Psoas muscle (tissue), 7 donors: ENCODE measurements at regions not wholly inside any gene's neighbourhood (a gene's known extent, or its start where the extent isn't known, plus 50 kb on each side); places are given as distances from the start of the nearest gene placed in this dataset.

Experiments
- ATAC-seq, 4 donors: fragments of 200-7000 bp; cut with Tn5 transposase; one replicate each; pipeline ENCODE4 v1.9.1; 2020; ENCODE audit warnings: moderate library complexity in 3 of 4, mild to moderate bottlenecking in 2 of 4
- DNase-seq, 2 donors: peaks; one replicate each; pipeline ENCODE4 v3.0.0-alpha.2; 2020
- H3K27ac ChIP-seq: fragments of 200-600 bp; one replicate; pipeline ENCODE4 v1.8.0; 2022
- H3K27me3 ChIP-seq, 3 donors: fragments of 200-600 bp in 1 of 3; one replicate each; pipeline versions ENCODE4 v1.6.1 to v1.8.0; 2013 to 2022; ENCODE audit warnings: low read length in 2 of 3, mild to moderate bottlenecking in 2 of 3, moderate library complexity in 1 of 3; ENCODE audit not compliant: insufficient read depth in 3 of 3
- H3K36me3 ChIP-seq, 2 donors: fragments of 200-600 bp in 1 of 2; one replicate each; pipeline versions ENCODE4 v1.6.1 to v1.8.0; 2013 to 2022; ENCODE audit warnings: low read depth in 1 of 2, mild to moderate bottlenecking in 1 of 2, moderate library complexity in 1 of 2; ENCODE audit not compliant: insufficient read depth in 1 of 2
- H3K4me1 ChIP-seq: fragments of 200-600 bp; one replicate; pipeline ENCODE4 v1.8.0; 2022
- H3K4me3 ChIP-seq: fragments of 200-600 bp; one replicate; pipeline ENCODE4 v1.8.0; 2022; ENCODE audit warnings: mild to moderate bottlenecking
- H3K9me3 ChIP-seq: fragments of 200-600 bp; one replicate; pipeline ENCODE4 v1.8.0; 2022
- CTCF ChIP-seq: fragments of 200-600 bp; IDR thresholded peaks from one replicate; pipeline ENCODE4 v1.8.0; 2022; ENCODE audit warnings: antibody characterized with exemption
- WGBS, 3 donors: extraction: QIAGEN DNeasy Blood & Tissue Kit; methylation state at CpG; one replicate each; pipeline versions ENCODE4 v1.1.6 to v1.1.7; 2013; 5-methylcytosine and 5-hydroxymethylcytosine counted together
- intact Hi-C, 2 donors: fragments of 100-400 bp; cut with DNase I; formaldehyde crosslinking; loops; one replicate each; pipeline versions ENCODE4 v1.11.0 to v1.14.2; 2022
- donor health status: healthy with polysubstance abuse.
- donor health status: DM: no; HTN: no; CAD: no; lungs with moderate emphysema.
- donor health status: Bipolar disorder and iron deficiency.
- donor health status: healthy.
- donor health status: DM: yes; HTN: yes; CAD: no.
- donor health status: DM: no; HTN: no; CAD: no.
- donor health status: DM: yes; HTN: yes; CAD: no.

DNA sequence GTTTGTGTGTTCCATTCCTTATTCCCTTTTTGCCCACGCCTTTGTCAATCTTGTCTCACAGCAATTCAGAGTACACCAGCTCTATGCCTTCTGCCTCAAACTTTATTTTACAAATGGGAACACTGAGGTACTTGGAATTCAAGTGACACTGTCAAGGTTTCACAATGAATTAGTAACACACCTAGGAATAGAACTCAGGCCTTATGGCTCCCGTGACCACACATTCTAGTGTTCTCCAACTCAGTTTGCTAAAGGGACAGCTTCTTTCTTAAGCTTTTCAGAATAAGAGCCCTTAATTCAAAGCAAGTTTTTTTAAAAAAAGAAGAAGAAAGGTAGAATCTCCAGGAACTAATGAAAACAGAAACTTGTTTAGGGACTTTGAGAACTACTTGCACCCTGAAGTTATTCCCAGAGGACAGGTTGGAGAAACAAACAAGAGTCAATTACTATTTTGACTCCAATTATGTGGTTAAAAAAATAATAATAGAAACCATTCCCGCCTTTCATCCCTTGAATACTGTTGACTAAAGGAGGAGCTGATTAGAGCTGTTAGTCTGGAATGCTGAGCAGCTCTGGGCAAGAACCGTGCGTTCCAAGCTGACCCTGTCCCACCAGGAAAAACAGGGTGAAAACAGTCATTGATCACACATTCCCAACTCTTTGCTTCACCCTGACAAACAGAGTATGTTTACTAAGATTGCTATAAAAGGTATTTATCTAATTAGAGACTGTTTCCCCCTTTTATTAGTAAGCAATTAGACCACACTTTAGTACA, 408.8 kb upstream of the CNKSR2 start:
- intact Hi-C loops: no loop called here
- WGBS, 3 donors: 42 to 48% (median 45%) methylated on average over 5 of the region's 5 CpGs
- Histone ChIP-seq H3K9me3 (no peaks in the 10 kb centered on the region), H3K4me3 (no peak overlapping the region), H3K36me3 (no peaks in the 10 kb centered on the region), H3K27me3 (no peaks in the 10 kb centered on the region), H3K4me1 (no peaks in the 10 kb centered on the region), H3K27ac (no peak overlapping the region)
- ATAC-seq (no peak), DNase-seq (no peak)
- TF ChIP-seq CTCF: no peak

GRCh38 chrX:20954014-20954413, 420.2 kb upstream of the CNKSR2 start:
- intact Hi-C loops: no loop called here
- no peaks in the 10 kb centered on the region for H3K27me3 ChIP-seq
- no peak overlapping the region for H3K27ac ChIP-seq
- no peaks in the 10 kb centered on the region for H3K9me3 ChIP-seq
- no peak overlapping the region for H3K4me3 ChIP-seq
- H3K36me3 ChIP-seq: no peaks in the 10 kb centered on the region
- TF ChIP-seq CTCF: no peak
- DNase-seq (no peak), ATAC-seq (no peak)
- 71 to 81% (median 77%) methylated on average over 3 of the region's 3 CpGs for WGBS, 3 donors
- H3K4me1 ChIP-seq: no peaks in the 10 kb centered on the region

DNA sequence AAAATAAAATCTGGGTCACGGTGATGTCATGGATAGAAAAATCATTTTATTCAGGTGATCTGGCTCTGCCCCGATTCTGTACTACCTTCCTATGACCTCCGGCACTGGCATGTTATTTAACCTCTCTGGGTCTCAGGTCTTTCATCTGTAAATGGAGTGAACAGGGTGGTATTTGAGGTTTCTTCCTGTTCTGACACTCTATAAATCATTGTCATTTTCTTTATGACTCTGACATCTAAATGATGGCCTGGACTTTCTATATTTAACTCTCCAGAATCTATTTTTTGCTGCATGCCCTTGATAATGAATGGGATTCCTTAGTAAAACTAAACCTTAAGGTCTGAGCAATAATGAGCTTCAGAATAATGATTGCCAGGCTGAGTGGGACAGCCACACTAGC, 422.0 kb upstream of the CNKSR2 start:
- intact Hi-C loops: no loop called here

DNA sequence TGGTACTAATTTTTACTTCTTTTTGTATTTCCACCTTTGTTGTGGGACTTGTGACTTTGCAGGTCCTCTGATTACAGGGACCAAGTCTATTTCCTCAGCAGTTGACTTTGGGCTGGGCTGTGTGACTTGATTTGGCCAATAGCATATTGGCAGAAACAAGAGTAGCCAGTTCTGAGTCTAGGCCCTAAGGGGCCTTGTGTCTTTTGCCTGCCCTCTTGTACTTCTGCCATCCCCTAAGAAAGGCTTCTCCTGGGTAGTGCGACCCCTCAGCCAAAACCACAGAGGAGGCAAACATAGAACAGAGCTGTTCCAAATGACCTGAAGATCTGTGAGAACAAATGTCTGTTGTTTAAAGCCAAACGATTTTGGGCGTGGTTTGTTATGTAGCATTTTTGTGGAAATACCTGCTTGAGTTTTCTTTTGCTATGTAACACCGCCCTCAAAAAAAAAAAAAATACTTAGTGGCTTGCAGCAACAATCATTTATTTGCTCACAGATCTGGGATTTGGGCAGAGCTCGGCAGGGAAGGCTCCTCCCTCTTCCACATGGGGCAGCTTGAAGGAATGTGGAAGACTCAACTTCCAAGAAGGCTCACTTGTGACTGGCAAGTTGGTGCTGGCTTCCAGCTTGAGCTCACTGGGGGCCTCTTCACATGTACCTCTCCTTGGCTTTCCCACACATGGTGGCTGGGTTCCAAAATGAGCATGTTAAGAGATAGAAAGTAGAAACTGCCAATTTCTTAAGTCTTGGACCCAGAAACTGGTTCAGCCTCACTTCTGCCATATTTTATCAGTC, 423.0 kb upstream of the CNKSR2 start:
- 52 to 67% (median 65%) methylated on average over 5 of the region's 5 CpGs for WGBS, 3 donors
- Histone ChIP-seq H3K9me3 (no peaks in the 10 kb centered on the region), H3K27me3 (no peaks in the 10 kb centered on the region), H3K27ac (no peak overlapping the region), H3K4me1 (no peaks in the 10 kb centered on the region), H3K4me3 (no peak overlapping the region), H3K36me3 (no peaks in the 10 kb centered on the region)
- ATAC-seq (no peak), DNase-seq (no peak)
- TF ChIP-seq CTCF: no peak
- intact Hi-C loops: no loop called here

More for the DNA sequence above, 422.0 kb upstream of the CNKSR2 start:
- Histone ChIP-seq H3K4me1 (no peaks in the 10 kb centered on the region), H3K27me3 (no peaks in the 10 kb centered on the region), H3K9me3 (no peaks in the 10 kb centered on the region), H3K4me3 (no peak overlapping the region), H3K36me3 (no peaks in the 10 kb centered on the region), H3K27ac (no peak overlapping the region)
- no peak for TF ChIP-seq CTCF
- DNase-seq (no peak), ATAC-seq (no peak)
- 29 to 57% (median 36%) methylated on average over 3 of the region's 3 CpGs for WGBS, 3 donors
